H9 (cell line): ENCODE measurements at regions not wholly inside any gene's neighbourhood (a gene's known extent, or its start where the extent isn't known, plus 50 kb on each side); places are given as distances from the start of the nearest gene placed in this dataset.

Source experiments
- DNase-seq: peaks from one replicate; pipeline ENCODE4 v3.0.0-alpha.2; 2017
- H2AFZ ChIP-seq: one replicate; pipeline ENCODE4 v1.6.1; 2013; ENCODE audit warnings: mild to moderate bottlenecking, low read length, control low read depth, moderate library complexity
- H2AK5ac ChIP-seq: 2 replicates; pipeline ENCODE4 v1.6.1; 2013; ENCODE audit warnings: low read length, control low read depth, mixed read lengths; ENCODE audit not compliant: insufficient read length
- H2BK120ac ChIP-seq: one replicate; pipeline ENCODE4 v1.6.1; 2013; ENCODE audit warnings: low read depth, mild to moderate bottlenecking, low read length, control low read depth, inconsistent platforms; ENCODE audit not compliant: poor library complexity, severe bottlenecking
- H2BK12ac ChIP-seq: 2 replicates; pipeline ENCODE4 v1.6.1; 2013; ENCODE audit warnings: low read length, control low read depth, mixed read lengths, low read depth; ENCODE audit not compliant: insufficient read length
- H2BK15ac ChIP-seq: 2 replicates; pipeline ENCODE4 v1.6.1; 2013; ENCODE audit warnings: low read depth, low read length, control low read depth
- H2BK20ac ChIP-seq: one replicate; pipeline ENCODE4 v1.6.1; 2013; ENCODE audit warnings: low read depth, mild to moderate bottlenecking, low read length, control low read depth, inconsistent platforms; ENCODE audit not compliant: poor library complexity, severe bottlenecking
- H2BK5ac ChIP-seq: 2 replicates; pipeline ENCODE4 v1.6.1; 2013; ENCODE audit warnings: low read length, control low read depth, mixed read lengths; ENCODE audit not compliant: insufficient read length
- H3K14ac ChIP-seq: 2 replicates; pipeline ENCODE4 v1.6.1; 2013; ENCODE audit warnings: low read length, control low read depth; ENCODE audit not compliant: insufficient read depth
- H3K18ac ChIP-seq: 2 replicates; pipeline ENCODE4 v1.6.1; 2013; ENCODE audit warnings: low read depth, mild to moderate bottlenecking, mixed read lengths, low read length, control low read depth; ENCODE audit not compliant: insufficient read length
- H3K23ac ChIP-seq: 2 replicates; pipeline ENCODE4 v1.6.1; 2013; ENCODE audit warnings: low read length, control low read depth, mixed read lengths, low read depth; ENCODE audit not compliant: insufficient read length
- H3K23me2 ChIP-seq: 2 replicates; pipeline ENCODE4 v1.6.1; 2013; ENCODE audit warnings: low read depth, mild to moderate bottlenecking, mixed read lengths, low read length, control low read depth; ENCODE audit not compliant: insufficient read length, poor library complexity, severe bottlenecking
- H3K27ac ChIP-seq: 2 replicates; pipeline ENCODE4 v1.5.1; 2013; ENCODE audit warnings: low read length, control low read depth, mixed read lengths, low read depth; ENCODE audit not compliant: insufficient read length
- H3K27me3 ChIP-seq: 2 replicates; pipeline ENCODE4 v1.6.1; 2013; ENCODE audit warnings: low read length, control low read depth, inconsistent platforms; ENCODE audit not compliant: insufficient read depth
- H3K4ac ChIP-seq: 2 replicates; pipeline ENCODE4 v1.6.1; 2013; ENCODE audit warnings: low read depth, mild to moderate bottlenecking, control low read depth, inconsistent platforms, low read length, moderate library complexity
- H3K4me1 ChIP-seq: 2 replicates; pipeline ENCODE4 v1.6.1; 2013; ENCODE audit warnings: low read length, control low read depth, inconsistent platforms; ENCODE audit not compliant: insufficient read depth
- H3K4me2 ChIP-seq: 2 replicates; pipeline ENCODE4 v1.6.1; 2013; ENCODE audit warnings: low read length, control low read depth, mixed read lengths; ENCODE audit not compliant: insufficient read length, insufficient read depth
- H3K56ac ChIP-seq: 2 replicates; pipeline ENCODE4 v1.6.1; 2013; ENCODE audit warnings: low read depth, mild to moderate bottlenecking, mixed read lengths, low read length, control low read depth; ENCODE audit not compliant: insufficient read length
- H3K79me1 ChIP-seq: 2 replicates; pipeline ENCODE4 v1.6.1; 2013; ENCODE audit warnings: low read depth, mild to moderate bottlenecking, moderate library complexity, low read length, control low read depth, inconsistent platforms; ENCODE audit not compliant: insufficient read depth, poor library complexity, severe bottlenecking
- H3K79me2 ChIP-seq: 2 replicates; pipeline ENCODE4 v1.6.1; 2013; ENCODE audit warnings: low read length, control low read depth, inconsistent platforms; ENCODE audit not compliant: insufficient read depth
- H3K9ac ChIP-seq: 2 replicates; pipeline ENCODE4 v1.6.1; 2013; ENCODE audit warnings: low read length, control low read depth, mixed read lengths; ENCODE audit not compliant: insufficient read length; ENCODE audit errors: extremely low read depth
- H3K9me3 ChIP-seq: one replicate; pipeline ENCODE4 v1.6.1; 2013; ENCODE audit warnings: low read depth, low read length, inconsistent platforms; ENCODE audit not compliant: control insufficient read depth
- H3T11ph ChIP-seq: one replicate; pipeline ENCODE4 v1.6.1; 2013; ENCODE audit warnings: mild to moderate bottlenecking, low read length, control low read depth, inconsistent platforms
- H4K20me1 ChIP-seq: one replicate; pipeline ENCODE4 v1.6.1; 2013; ENCODE audit not compliant: control insufficient read depth, insufficient read length, insufficient read depth
- H4K5ac ChIP-seq: 2 replicates; pipeline ENCODE4 v1.6.1; 2013; ENCODE audit warnings: low read depth, mild to moderate bottlenecking, mixed read lengths, low read length, control low read depth; ENCODE audit not compliant: insufficient read length
- H4K8ac ChIP-seq: replicated peaks from 2 replicates; pipeline ENCODE4 v1.6.1; 2013; ENCODE audit warnings: low read length, control low read depth, mixed read lengths, low read depth; ENCODE audit not compliant: insufficient read length
- H4K91ac ChIP-seq: 2 replicates; pipeline ENCODE4 v1.6.1; 2013; ENCODE audit warnings: low read depth, mild to moderate bottlenecking, moderate library complexity, mixed read lengths, low read length, control low read depth; ENCODE audit not compliant: insufficient read length
- H3K27ac Mint-ChIP-seq, 3 experiments: 2 replicates in 2 of 3; 3 replicates in 1 of 3; pipeline ENCODE4 v1.8.0; 2020 to 2021; ENCODE audit warnings: mixed read lengths in 3 of 3, mild to moderate bottlenecking in 1 of 3, moderate library complexity in 1 of 3
- H3K27me3 Mint-ChIP-seq: 2 replicates; pipeline ENCODE4 v1.8.0; 2021; ENCODE audit warnings: low read depth, mild to moderate bottlenecking, moderate library complexity, mixed read lengths
- H3K36me3 Mint-ChIP-seq, 3 experiments: 2 replicates in 2 of 3; 3 replicates in 1 of 3; pipeline ENCODE4 v1.8.0; 2020 to 2021; ENCODE audit warnings: low read depth in 3 of 3, mixed read lengths in 3 of 3; ENCODE audit not compliant: insufficient read depth in 1 of 3
- H3K4me1 Mint-ChIP-seq, 2 experiments: 2 replicates each; pipeline ENCODE4 v1.8.0; 2020; ENCODE audit warnings: mixed read lengths in 2 of 2
- H3K4me3 Mint-ChIP-seq, 2 experiments: 2 replicates in 1 of 2; 3 replicates in 1 of 2; pipeline ENCODE4 v1.8.0; 2020 to 2021; ENCODE audit warnings: mild to moderate bottlenecking in 2 of 2, mixed read lengths in 2 of 2, moderate library complexity in 1 of 2
- H3K9me3 Mint-ChIP-seq, 2 experiments: 2 replicates in 1 of 2; 3 replicates in 1 of 2; pipeline ENCODE4 v1.8.0; 2020; ENCODE audit warnings: mild to moderate bottlenecking in 2 of 2, mixed read lengths in 2 of 2, moderate library complexity in 1 of 2
- CTCF ChIP-seq: fragments of 200-600 bp; sonication (generic); conservative IDR thresholded peaks from 3 replicates; pipeline ENCODE4 v1.8.0; 2021; ENCODE audit warnings: antibody characterized with exemption, mild to moderate bottlenecking
- WGBS: extraction: QIAGEN DNeasy Blood & Tissue Kit; methylation state at CpG from one replicate; pipeline ENCODE4 v1.1.7; 2013; ENCODE audit warnings: missing lambda C conversion rate, low lambda C conversion rate, mixed read lengths; ENCODE audit not compliant: insufficient read length; ENCODE audit errors: extremely low coverage; 5-methylcytosine and 5-hydroxymethylcytosine counted together

GRCh38 chr4:24334906-24335305 is 249.4 kb downstream of the DHX15 start:
- no peak overlapping the region for H2BK12ac ChIP-seq
- H3K9me3 Mint-ChIP-seq: no peaks in the 10 kb centered on the region
- H3K27ac Mint-ChIP-seq: no peak overlapping the region
- H2BK15ac ChIP-seq: no peak overlapping the region
- no peaks in the 10 kb centered on the region for H3K27me3 ChIP-seq
- H3K9ac ChIP-seq: no peak overlapping the region
- no peak overlapping the region for H2AK5ac ChIP-seq
- WGBS: no CpG with 5 or more reads among the region's 3 CpGs
- no peak for TF ChIP-seq CTCF
- no peak overlapping the region for H3T11ph ChIP-seq
- peaks cover 6% of the 10 kb centered on the region for H3K79me1 ChIP-seq
- no peak overlapping the region for H3K4ac ChIP-seq
- H3K23ac ChIP-seq: no peak overlapping the region
- no peak overlapping the region for H3K14ac ChIP-seq
- no peak overlapping the region for H2BK120ac ChIP-seq
- DNase-seq: no peak
- no peak overlapping the region for H3K4me3 Mint-ChIP-seq
- H3K56ac ChIP-seq: no peak overlapping the region
- no peak overlapping the region for H4K8ac ChIP-seq
- H3K23me2 ChIP-seq: no peaks in the 10 kb centered on the region
- H4K91ac ChIP-seq: no peak overlapping the region
- H3K27ac ChIP-seq: no peak overlapping the region
- H2BK5ac ChIP-seq: no peak overlapping the region
- H2BK20ac ChIP-seq: no peak overlapping the region
- no peak overlapping the region for H3K18ac ChIP-seq
- H3K4me2 ChIP-seq: no peak overlapping the region
- H3K27me3 Mint-ChIP-seq: no peaks in the 10 kb centered on the region
- H4K20me1 ChIP-seq: no peaks in the 10 kb centered on the region
- no peak overlapping the region for H4K5ac ChIP-seq
- H3K4me1 Mint-ChIP-seq: peaks cover 15 to 30% of the 10 kb centered on the region in 2 experiments
- no peaks in the 10 kb centered on the region for H3K9me3 ChIP-seq
- peaks cover 0 to 57% (median 9%) of the 10 kb centered on the region in 3 experiments; a peak in 5 of 7 replicates for H3K36me3 Mint-ChIP-seq
- no peak overlapping the region for H2AFZ ChIP-seq
- no peaks in the 10 kb centered on the region for H3K4me1 ChIP-seq
- no peaks in the 10 kb centered on the region for H3K79me2 ChIP-seq
